ENCODE measurements at regions not wholly inside any gene's neighbourhood (a gene's known extent, or its start where the extent isn't known, plus 50 kb on each side); places are given as distances from the start of the nearest gene placed in this dataset.

DNA sequence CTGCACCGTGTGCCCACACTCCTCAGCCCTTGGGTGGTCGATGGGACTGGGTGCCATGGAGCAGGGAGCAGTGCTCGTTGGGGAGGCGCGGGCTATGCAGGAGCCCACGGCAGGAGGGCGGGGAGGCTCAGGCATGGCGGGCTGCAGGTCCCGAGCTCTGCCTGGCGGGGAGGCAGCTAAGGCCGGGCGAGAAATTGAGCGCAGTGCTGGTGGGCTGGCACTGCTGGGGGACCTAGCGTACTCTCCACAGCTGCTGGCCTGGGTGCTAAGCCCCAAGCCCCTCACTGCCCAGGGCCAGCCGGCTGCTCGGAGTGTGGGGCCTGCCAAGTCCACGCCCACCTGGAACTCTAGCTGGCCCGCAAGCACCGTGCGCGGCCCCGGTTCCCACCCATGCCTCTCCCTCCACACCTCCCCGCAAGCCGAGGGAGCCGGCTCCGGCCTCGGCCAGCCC, 55.9 kb upstream of the ECI2 start:
- POLR2A ChIA-PET: no interaction called here
- H3K9ac ChIP-seq (replicated peaks; ENCODE audit: extremely low read depth, insufficient read depth, low read length): no peak overlapping the region
- intact Hi-C loops (cut with micrococcal nuclease) (no loop called here), dilution Hi-C loops (cut with MboI; ENCODE audit: extremely low pct_ligation_motif_present, low sequenced_read_pairs) (no loop called here)
- no TSS peak for BruUV-seq (replicated peaks)
- no peaks in the 10 kb centered on the region for H3K9me3 ChIP-seq (replicated peaks; ENCODE audit: control insufficient read depth, insufficient read depth, low read length)
- H2AFZ ChIP-seq (ENCODE audit: low read depth, low read length): no peak overlapping the region
- no peaks in the 10 kb centered on the region for H3K36me3 ChIP-seq (ENCODE audit: control insufficient read depth in 2 of 2, extremely low read depth in 1 of 2, insufficient read depth in 2 of 2, low read length in 2 of 2)
- no peaks in the 10 kb centered on the region for H3K4me1 ChIP-seq (ENCODE audit: control insufficient read depth, extremely low read depth, insufficient read depth, low read length)
- H3K4me3 ChIP-seq (replicated peaks in 1 of 3; ENCODE audit: insufficient read depth in 1 of 3, low read depth in 1 of 3, low read length in 3 of 3): no peak overlapping the region
- no peaks in the 10 kb centered on the region for H3K9me1 ChIP-seq (replicated peaks; ENCODE audit: control insufficient read depth, extremely low read depth, insufficient read depth, low read length)
- H3K27ac ChIP-seq (ENCODE audit: insufficient read depth, low read depth, low read length): no peak overlapping the region
- H3K79me2 ChIP-seq (ENCODE audit: control insufficient read depth, insufficient read depth, low read length): no peaks in the 10 kb centered on the region
- FAIRE-seq (no peak), DNase-seq (ENCODE audit: low read depth, low spot score) (no peak)
- no peaks in the 10 kb centered on the region for H4K20me1 ChIP-seq (replicated peaks; ENCODE audit: control insufficient read depth, extremely low read depth, insufficient read depth, low read length)
- TF ChIP-seq JUN (IDR thresholded peaks at IDR 0.05; ENCODE audit: borderline replicate concordance, insufficient read depth, insufficient read length, low read depth): no peak
- TF ChIP-seq, protein P1, sequence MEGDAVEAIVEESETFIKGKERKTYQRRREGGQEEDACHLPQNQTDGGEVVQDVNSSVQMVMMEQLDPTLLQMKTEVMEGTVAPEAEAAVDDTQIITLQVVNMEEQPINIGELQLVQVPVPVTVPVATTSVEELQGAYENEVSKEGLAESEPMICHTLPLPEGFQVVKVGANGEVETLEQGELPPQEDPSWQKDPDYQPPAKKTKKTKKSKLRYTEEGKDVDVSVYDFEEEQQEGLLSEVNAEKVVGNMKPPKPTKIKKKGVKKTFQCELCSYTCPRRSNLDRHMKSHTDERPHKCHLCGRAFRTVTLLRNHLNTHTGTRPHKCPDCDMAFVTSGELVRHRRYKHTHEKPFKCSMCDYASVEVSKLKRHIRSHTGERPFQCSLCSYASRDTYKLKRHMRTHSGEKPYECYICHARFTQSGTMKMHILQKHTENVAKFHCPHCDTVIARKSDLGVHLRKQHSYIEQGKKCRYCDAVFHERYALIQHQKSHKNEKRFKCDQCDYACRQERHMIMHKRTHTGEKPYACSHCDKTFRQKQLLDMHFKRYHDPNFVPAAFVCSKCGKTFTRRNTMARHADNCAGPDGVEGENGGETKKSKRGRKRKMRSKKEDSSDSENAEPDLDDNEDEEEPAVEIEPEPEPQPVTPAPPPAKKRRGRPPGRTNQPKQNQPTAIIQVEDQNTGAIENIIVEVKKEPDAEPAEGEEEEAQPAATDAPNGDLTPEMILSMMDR (IDR thresholded peaks at IDR 0.05; ENCODE audit: extremely low read depth in 1 of 2, insufficient read depth in 1 of 2, low read depth in 1 of 2, low read length in 2 of 2): no peak
- no peak for TF ChIP-seq EZH2 (IDR thresholded peaks at IDR 0.05; ENCODE audit: borderline replicate concordance, low read depth, low read length, severe bottlenecking)
- CTCF ChIA-PET: interaction anchor here (2.2 kb wide), 1 partner anchor 19 kb away, joined by 13 read pairs; no protein-coding TSS in a partner anchor
- H3K27me3 ChIP-seq (ENCODE audit: control insufficient read depth in 2 of 2, insufficient read depth in 2 of 2, low read length in 2 of 2): peaks cover 2 to 4% of the 10 kb centered on the region in 2 experiments
- H3K4me2 ChIP-seq (ENCODE audit: insufficient read depth, low read length): no peak overlapping the region

DNA sequence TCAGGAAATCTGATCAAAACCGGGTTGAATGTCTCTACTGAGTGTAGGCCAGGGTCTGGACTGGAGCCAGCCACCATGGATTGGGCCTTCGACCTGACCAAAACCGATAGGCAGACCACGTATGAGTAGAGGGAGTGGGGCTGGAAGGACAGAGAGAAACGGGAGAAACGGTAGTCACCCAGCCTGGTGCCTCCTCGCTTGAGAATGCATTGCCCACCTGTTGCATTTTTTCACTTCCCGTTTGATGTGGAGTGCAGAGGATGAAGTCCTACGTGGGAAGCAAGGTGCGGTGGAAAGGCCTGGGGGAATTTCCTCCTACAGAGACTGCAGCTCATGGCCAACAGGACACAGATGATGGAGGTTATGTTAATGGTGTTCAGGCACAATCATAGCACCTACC, 53.9 kb upstream of the ECI2 start:
- no peak overlapping the region for H3K4me2 ChIP-seq (ENCODE audit: insufficient read depth, low read length)
- no peak for DNase-seq (ENCODE audit: low read depth, low spot score)

More for the DNA sequence above, 53.9 kb upstream of the ECI2 start:
- no peaks in the 10 kb centered on the region for H4K20me1 ChIP-seq (replicated peaks; ENCODE audit: control insufficient read depth, extremely low read depth, insufficient read depth, low read length)
- no peak for TF ChIP-seq EZH2 (IDR thresholded peaks at IDR 0.05; ENCODE audit: borderline replicate concordance, low read depth, low read length, severe bottlenecking)
- TF ChIP-seq, protein P1 (IDR thresholded peaks at IDR 0.05; ENCODE audit: extremely low read depth in 1 of 2, insufficient read depth in 1 of 2, low read depth in 1 of 2, low read length in 2 of 2): no peak
- no peak for TF ChIP-seq POLR2A (IDR thresholded peaks at IDR 0.05; ENCODE audit: low read depth, low read length)
- TF ChIP-seq GATA2 (IDR thresholded peaks at IDR 0.05; ENCODE audit: insufficient read depth, insufficient read length, low read depth, low read length): no peak
- no peak for TF ChIP-seq FOS (IDR thresholded peaks at IDR 0.05; ENCODE audit: borderline replicate concordance, insufficient read depth, low read length)
- TF ChIP-seq JUN (IDR thresholded peaks at IDR 0.05; ENCODE audit: borderline replicate concordance, insufficient read depth, insufficient read length, low read depth): no peak
- no peak for TF ChIP-seq MYC (IDR thresholded peaks at IDR 0.05; ENCODE audit: low read depth, low read length)
- TF ChIP-seq, protein P2, sequence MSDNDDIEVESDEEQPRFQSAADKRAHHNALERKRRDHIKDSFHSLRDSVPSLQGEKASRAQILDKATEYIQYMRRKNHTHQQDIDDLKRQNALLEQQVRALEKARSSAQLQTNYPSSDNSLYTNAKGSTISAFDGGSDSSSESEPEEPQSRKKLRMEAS (IDR thresholded peaks at IDR 0.05; ENCODE audit: insufficient read depth, insufficient read length): no peak
- no peak for TF ChIP-seq POLR2AphosphoS5 (IDR thresholded peaks at IDR 0.05; ENCODE audit: insufficient read depth, low read depth, low read length)
- no peak overlapping the region for H2AFZ ChIP-seq (ENCODE audit: low read depth, low read length)
- FAIRE-seq: no peak
- no peak overlapping the region for H3K27ac ChIP-seq (ENCODE audit: insufficient read depth, low read depth, low read length)
- no peaks in the 10 kb centered on the region for H3K4me1 ChIP-seq (ENCODE audit: control insufficient read depth, extremely low read depth, insufficient read depth, low read length)
- H3K27me3 ChIP-seq (ENCODE audit: control insufficient read depth in 2 of 2, insufficient read depth in 2 of 2, low read length in 2 of 2): peaks cover 4% of the 10 kb centered on the region in 2 experiments
- dilution Hi-C loops (cut with MboI; ENCODE audit: extremely low pct_ligation_motif_present, low sequenced_read_pairs): no loop called here
- ChIA-PET CTCF (interaction anchor here (2.2 kb wide), 1 partner anchor 21 kb away, joined by 13 read pairs; no protein-coding TSS in a partner anchor), POLR2A (no interaction called here)
- no peaks in the 10 kb centered on the region for H3K9me3 ChIP-seq (replicated peaks; ENCODE audit: control insufficient read depth, insufficient read depth, low read length)
- H3K4me3 ChIP-seq (replicated peaks in 1 of 3; ENCODE audit: insufficient read depth in 1 of 3, low read depth in 1 of 3, low read length in 3 of 3): no peak overlapping the region
- BruUV-seq (replicated peaks): no TSS peak
- no peaks in the 10 kb centered on the region for H3K79me2 ChIP-seq (ENCODE audit: control insufficient read depth, insufficient read depth, low read length)
- no peak overlapping the region for H3K9ac ChIP-seq (replicated peaks; ENCODE audit: extremely low read depth, insufficient read depth, low read length)
- H3K9me1 ChIP-seq (replicated peaks; ENCODE audit: control insufficient read depth, extremely low read depth, insufficient read depth, low read length): no peaks in the 10 kb centered on the region
- intact Hi-C loops (cut with micrococcal nuclease): no loop called here
- H3K36me3 ChIP-seq (ENCODE audit: control insufficient read depth in 2 of 2, extremely low read depth in 1 of 2, insufficient read depth in 2 of 2, low read length in 2 of 2): no peaks in the 10 kb centered on the region
